BLaER1 treated with 17β-estradiol and CSF1 and Interleukin-3, amounts not matched to agents 10 nM and 100 nM (cell line): ENCODE measurements at regions not wholly inside any gene's neighbourhood (a gene's known extent, or its start where the extent isn't known, plus 50 kb on each side); places are given as distances from the start of the nearest gene placed in this dataset.

ENCODE experiments used
- H3K27ac ChIP-seq, 11 experiments: shearing (Covaris generic); formaldehyde crosslinking; 2 replicates each; pipeline ENCODE4 v1.8.1; 2022
- H3K27me3 ChIP-seq, 11 experiments: shearing (Covaris generic); formaldehyde crosslinking; 2 replicates each; pipeline ENCODE4 v1.8.1; 2022
- H3K36me3 ChIP-seq, 11 experiments: shearing (Covaris generic); formaldehyde crosslinking; 2 replicates each; pipeline ENCODE4 v1.8.1; 2022
- H3K4me1 ChIP-seq, 10 experiments: shearing (Covaris generic); formaldehyde crosslinking; 2 replicates each; pipeline ENCODE4 v1.8.1; 2022
- H3K4me2 ChIP-seq, 11 experiments: shearing (Covaris generic); formaldehyde crosslinking; 2 replicates each; pipeline ENCODE4 v1.8.1; 2022
- H3K4me3 ChIP-seq, 10 experiments: shearing (Covaris generic); formaldehyde crosslinking; 2 replicates each; pipeline ENCODE4 v1.8.1; 2022
- H3K9ac ChIP-seq, 11 experiments: shearing (Covaris generic); formaldehyde crosslinking; 2 replicates each; pipeline ENCODE4 v1.8.1; 2022
- H3K9me3 ChIP-seq, 11 experiments: shearing (Covaris generic); formaldehyde crosslinking; replicated peaks in 1 of 11; 2 replicates each; pipeline ENCODE4 v1.8.1; 2022
- H4K20me1 ChIP-seq, 11 experiments: shearing (Covaris generic); formaldehyde crosslinking; 2 replicates each; pipeline ENCODE4 v1.8.1; 2022
- Cebpa-rat ChIP-seq, 11 experiments: shearing (Covaris generic); IDR thresholded peaks; 2 replicates each; pipeline ENCODE4 v1.8.1; 2022

DNA sequence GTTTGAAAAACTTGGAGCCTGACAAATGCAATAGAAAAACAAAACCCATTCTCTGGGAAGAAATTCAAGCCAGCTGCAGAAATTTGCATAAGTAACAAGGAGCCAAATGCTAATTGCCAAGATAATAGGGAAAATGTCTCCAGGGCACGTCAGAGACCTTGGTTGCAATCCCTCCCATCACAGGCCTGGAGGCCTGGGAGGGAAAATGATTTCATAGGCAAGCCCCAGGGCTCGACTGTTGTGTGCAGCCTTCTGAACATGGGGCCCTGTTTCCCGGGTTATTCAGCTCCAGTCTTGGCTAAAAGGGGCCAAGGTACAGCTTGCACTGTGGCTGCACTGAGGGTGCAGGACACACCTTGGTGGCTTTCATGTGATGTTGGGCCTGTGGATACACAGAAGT, 760.4 kb upstream of the PABPC4L start:
- Histone ChIP-seq H3K27me3 (no peaks in the 10 kb centered on the region), H3K4me3 (no peak overlapping the region), H3K4me1 (no peaks in the 10 kb centered on the region), H3K4me2 (no peak overlapping the region), H4K20me1 (no peaks in the 10 kb centered on the region), H3K9ac (no peak overlapping the region), H3K36me3 (no peaks in the 10 kb centered on the region), H3K27ac (no peak overlapping the region), H3K9me3 (no peaks in the 10 kb centered on the region; a peak in 1 of 22 replicates)
- TF ChIP-seq Cebpa-rat (IDR thresholded peaks at IDR 0.05): no peak

DNA sequence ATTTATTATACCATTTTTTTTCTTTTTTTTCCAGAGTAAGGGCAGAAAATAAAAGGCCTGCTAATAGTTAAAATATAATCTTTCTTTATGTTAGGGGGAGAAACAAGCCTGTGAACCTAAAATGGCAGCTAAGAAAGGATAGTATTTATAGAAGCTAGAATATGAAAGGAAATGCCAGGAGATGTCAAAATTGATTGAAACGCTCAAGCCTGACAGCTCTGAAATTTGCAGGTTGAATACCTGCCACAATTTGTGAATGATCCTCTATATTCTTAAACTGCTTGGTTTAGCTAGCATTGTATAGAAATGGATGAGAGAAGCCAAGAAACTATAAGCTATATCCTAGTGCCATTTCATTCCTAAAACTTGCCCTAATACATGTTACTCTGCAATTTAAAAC, 757.3 kb upstream of the PABPC4L start:
- Histone ChIP-seq H3K4me1 (no peaks in the 10 kb centered on the region), H3K4me3 (no peak overlapping the region), H4K20me1 (no peaks in the 10 kb centered on the region)

DNA sequence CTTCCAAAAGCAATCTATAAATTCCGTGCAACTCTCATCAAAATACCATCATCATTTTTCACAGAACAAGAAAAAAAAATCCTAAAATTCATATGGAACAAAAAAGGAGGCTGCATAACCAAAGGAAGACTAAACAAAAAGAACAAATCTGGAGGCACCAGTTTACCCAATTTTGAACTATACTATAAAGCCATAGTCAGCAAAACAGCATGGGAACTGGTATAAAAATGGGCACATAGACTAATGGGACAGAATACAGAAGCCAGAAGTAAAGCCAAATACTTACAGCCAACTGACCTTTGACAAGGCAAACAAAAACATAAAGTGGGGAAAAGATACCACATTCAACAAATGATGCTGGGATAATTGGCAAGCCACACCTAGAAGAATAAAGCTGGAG, 753.5 kb upstream of the PABPC4L start:
- no peak overlapping the region for H3K4me3 ChIP-seq
- H3K9ac ChIP-seq: no peak overlapping the region
- H4K20me1 ChIP-seq: no peaks in the 10 kb centered on the region
- H3K4me1 ChIP-seq: no peaks in the 10 kb centered on the region
- TF ChIP-seq Cebpa-rat (IDR thresholded peaks at IDR 0.05): no peak
- no peaks in the 10 kb centered on the region for H3K36me3 ChIP-seq
- no peak overlapping the region for H3K27ac ChIP-seq
- H3K4me2 ChIP-seq: no peak overlapping the region
- H3K9me3 ChIP-seq: peaks cover 0 to 8% (median 7%) of the 10 kb centered on the region in 11 experiments; a peak in 8 of 22 replicates
- H3K27me3 ChIP-seq: no peaks in the 10 kb centered on the region

More for the DNA sequence above, 757.3 kb upstream of the PABPC4L start:
- Histone ChIP-seq H3K27me3 (no peaks in the 10 kb centered on the region), H3K27ac (no peak overlapping the region), H3K36me3 (no peaks in the 10 kb centered on the region), H3K9me3 (no peaks in the 10 kb centered on the region), H3K4me2 (no peak overlapping the region), H3K9ac (no peak overlapping the region)
- no peak for TF ChIP-seq Cebpa-rat (IDR thresholded peaks at IDR 0.05)

DNA sequence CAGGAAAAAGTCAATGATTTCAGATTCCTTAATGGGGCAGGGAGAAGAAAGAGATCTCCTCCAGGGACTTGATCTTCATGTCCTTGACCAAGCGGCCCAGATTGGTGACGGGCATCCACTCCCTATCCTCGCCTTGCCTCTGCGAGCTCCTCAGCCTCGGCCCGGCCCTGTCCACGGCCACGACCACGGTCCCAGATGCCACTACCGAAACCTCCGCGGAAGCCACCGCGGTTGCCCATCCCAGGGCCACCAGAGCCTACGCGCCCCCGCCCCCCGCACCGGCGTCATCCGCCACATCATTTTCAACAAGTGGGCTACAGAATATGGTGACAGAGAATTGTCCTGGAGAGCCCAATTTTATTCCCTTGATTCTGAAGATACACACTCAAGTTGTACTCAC, 751.2 kb upstream of the PABPC4L start:
- H3K27me3 ChIP-seq: no peaks in the 10 kb centered on the region
- no peak overlapping the region for H3K4me2 ChIP-seq
- no peak for TF ChIP-seq Cebpa-rat (IDR thresholded peaks at IDR 0.05)
- H3K9ac ChIP-seq: no peak overlapping the region
- H3K4me3 ChIP-seq: no peak overlapping the region
- H3K36me3 ChIP-seq: no peaks in the 10 kb centered on the region
- no peaks in the 10 kb centered on the region for H3K4me1 ChIP-seq
- peaks cover 0 to 15% (median 13%) of the 10 kb centered on the region in 11 experiments; a peak in 15 of 22 replicates for H3K9me3 ChIP-seq
- H4K20me1 ChIP-seq: no peaks in the 10 kb centered on the region
- no peak overlapping the region for H3K27ac ChIP-seq

DNA sequence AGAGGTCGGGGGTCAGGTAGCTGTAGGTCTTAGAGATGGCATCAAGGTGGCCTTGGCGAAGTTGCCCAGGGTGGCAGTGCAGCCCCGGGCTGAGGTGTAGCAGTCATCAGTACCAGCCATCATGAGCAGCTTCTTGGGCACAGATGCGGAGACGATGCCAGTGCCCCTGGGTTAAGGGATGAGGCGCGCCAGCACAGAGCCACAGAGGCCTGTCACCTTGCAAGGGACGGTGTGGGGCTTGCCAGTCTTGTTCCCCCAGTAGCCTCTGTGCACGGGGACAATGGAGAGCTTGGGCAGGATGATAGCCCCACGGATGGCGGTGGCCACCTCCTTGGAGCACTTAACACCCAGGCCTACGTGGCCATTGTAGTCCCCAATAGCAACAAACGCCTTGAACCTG, 750.7 kb upstream of the PABPC4L start:
- no peak for TF ChIP-seq Cebpa-rat (IDR thresholded peaks at IDR 0.05)
- no peak overlapping the region for H3K4me3 ChIP-seq
- no peak overlapping the region for H3K9ac ChIP-seq
- H3K27me3 ChIP-seq: no peaks in the 10 kb centered on the region
- H3K4me1 ChIP-seq: no peaks in the 10 kb centered on the region
- no peak overlapping the region for H3K4me2 ChIP-seq
- H3K27ac ChIP-seq: no peak overlapping the region
- H3K36me3 ChIP-seq: no peaks in the 10 kb centered on the region
- no peaks in the 10 kb centered on the region for H4K20me1 ChIP-seq
- peaks cover 0 to 18% (median 13%) of the 10 kb centered on the region in 11 experiments; a peak in 18 of 22 replicates for H3K9me3 ChIP-seq

DNA sequence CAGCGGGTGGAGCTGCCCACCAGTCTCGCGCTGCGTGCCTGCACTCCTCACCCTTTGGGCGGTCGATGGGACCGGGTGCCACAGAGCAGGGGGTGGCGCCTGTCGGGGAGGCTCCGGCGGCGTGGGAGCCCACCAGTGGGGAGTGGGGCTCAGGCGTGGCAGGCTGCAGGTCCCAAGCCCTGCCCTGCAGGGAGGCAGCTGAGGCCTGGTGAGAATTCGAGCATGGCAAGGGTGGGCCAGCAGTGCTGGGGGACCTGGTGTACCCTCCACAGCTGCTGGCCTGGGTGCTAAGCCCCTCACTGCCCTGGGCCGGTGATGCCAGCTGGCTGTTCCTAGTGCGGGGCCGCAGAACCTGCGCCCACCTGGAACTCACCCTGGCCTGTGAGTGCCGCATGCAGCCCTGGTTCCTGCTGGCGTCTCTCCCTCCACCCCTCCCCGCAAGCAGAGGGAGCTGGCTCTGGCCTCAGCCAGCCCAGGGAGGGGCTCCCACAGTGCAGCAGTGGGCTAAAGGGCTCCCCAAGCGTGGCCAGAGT, 746.6 kb upstream of the PABPC4L start:
- H3K36me3 ChIP-seq: no peaks in the 10 kb centered on the region
- H3K27me3 ChIP-seq: no peaks in the 10 kb centered on the region
- TF ChIP-seq Cebpa-rat (IDR thresholded peaks at IDR 0.05): no peak

DNA sequence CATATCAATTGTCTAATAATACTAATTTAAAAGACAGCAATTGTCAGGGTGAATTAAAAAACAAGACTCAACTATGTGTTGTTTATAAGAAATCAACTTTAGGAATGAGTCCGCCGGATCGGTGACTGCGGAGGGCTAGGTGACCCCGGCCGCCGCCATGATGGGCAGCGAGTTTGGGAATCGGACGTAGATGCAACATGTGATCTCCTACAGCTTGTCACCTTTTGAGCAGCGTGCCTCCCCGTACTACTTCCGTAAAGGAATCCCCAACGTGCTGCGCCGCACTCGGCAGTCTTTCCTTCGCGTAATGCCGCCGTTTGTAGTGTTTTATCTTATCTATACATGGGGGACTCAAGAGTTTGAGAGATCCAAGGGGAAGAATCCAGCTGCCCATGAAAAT, 742.5 kb upstream of the PABPC4L start:
- TF ChIP-seq Cebpa-rat (IDR thresholded peaks at IDR 0.05): no peak
- H3K9ac ChIP-seq: no peak overlapping the region
- H3K9me3 ChIP-seq: peaks cover 0 to 14% (median 7%) of the 10 kb centered on the region in 11 experiments; a peak in 13 of 22 replicates
- no peaks in the 10 kb centered on the region for H3K36me3 ChIP-seq
- no peak overlapping the region for H3K4me2 ChIP-seq
- no peak overlapping the region for H3K4me3 ChIP-seq
- H3K27me3 ChIP-seq: no peaks in the 10 kb centered on the region
- H3K4me1 ChIP-seq: no peaks in the 10 kb centered on the region
- no peak overlapping the region for H3K27ac ChIP-seq
- no peaks in the 10 kb centered on the region for H4K20me1 ChIP-seq

More for the DNA sequence above, 746.6 kb upstream of the PABPC4L start:
- Histone ChIP-seq H4K20me1 (no peaks in the 10 kb centered on the region), H3K4me1 (no peaks in the 10 kb centered on the region), H3K9me3 (peaks cover 0 to 21% (median 14%) of the 10 kb centered on the region in 11 experiments; a peak in 18 of 22 replicates), H3K4me2 (no peak overlapping the region), H3K4me3 (no peak overlapping the region), H3K27ac (no peak overlapping the region), H3K9ac (no peak overlapping the region)

DNA sequence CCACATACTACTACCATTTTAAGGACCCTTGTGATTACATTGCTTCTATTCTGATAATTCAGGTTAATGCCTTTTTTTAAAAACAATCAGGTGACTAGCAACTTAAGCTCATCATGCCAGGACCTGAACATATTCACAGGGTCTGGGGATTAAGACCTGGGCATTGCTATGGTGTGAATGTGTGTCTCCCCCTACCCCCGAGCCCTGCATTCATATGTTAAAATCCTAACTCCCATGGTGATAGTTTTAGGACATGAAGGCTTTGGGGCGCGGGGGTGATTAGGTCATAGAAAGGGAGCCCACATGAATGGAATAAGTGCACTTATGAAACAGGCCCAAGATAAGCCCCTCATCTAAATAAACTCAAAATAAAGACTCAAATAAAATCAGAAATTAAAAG, 734.4 kb upstream of the PABPC4L start:
- H3K4me1 ChIP-seq: no peaks in the 10 kb centered on the region

DNA sequence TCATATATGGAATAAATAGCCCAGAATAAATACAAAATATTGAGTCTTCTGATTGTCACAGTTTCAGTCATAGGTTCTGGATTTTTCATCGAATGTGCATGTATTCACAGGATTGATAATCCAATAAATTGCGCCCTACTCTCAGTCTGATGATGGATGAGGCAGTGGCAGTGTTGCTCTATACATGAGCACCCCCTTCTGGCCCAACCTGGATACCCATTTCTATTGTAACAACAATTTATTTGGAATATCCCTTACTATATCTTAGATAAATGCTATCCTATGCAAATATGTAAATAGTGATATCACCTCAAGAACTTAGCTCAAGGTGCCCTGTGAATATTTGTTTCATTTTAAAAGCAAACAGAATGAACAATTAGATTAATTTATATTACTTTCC, 733.7 kb upstream of the PABPC4L start:
- Histone ChIP-seq H3K4me2 (no peak overlapping the region), H3K9ac (no peak overlapping the region), H3K4me3 (no peak overlapping the region), H3K27me3 (no peaks in the 10 kb centered on the region), H3K9me3 (no peaks in the 10 kb centered on the region), H3K36me3 (no peaks in the 10 kb centered on the region), H4K20me1 (no peaks in the 10 kb centered on the region), H3K4me1 (no peaks in the 10 kb centered on the region), H3K27ac (no peak overlapping the region)
- TF ChIP-seq Cebpa-rat (IDR thresholded peaks at IDR 0.05): no peak

More for the DNA sequence above, 734.4 kb upstream of the PABPC4L start:
- H3K4me3 ChIP-seq: no peak overlapping the region
- TF ChIP-seq Cebpa-rat (IDR thresholded peaks at IDR 0.05): no peak
- no peak overlapping the region for H3K9ac ChIP-seq
- no peaks in the 10 kb centered on the region for H3K36me3 ChIP-seq
- H3K27ac ChIP-seq: no peak overlapping the region
- H3K27me3 ChIP-seq: no peaks in the 10 kb centered on the region
- no peak overlapping the region for H3K4me2 ChIP-seq
- H3K9me3 ChIP-seq: no peaks in the 10 kb centered on the region
- H4K20me1 ChIP-seq: no peaks in the 10 kb centered on the region

DNA sequence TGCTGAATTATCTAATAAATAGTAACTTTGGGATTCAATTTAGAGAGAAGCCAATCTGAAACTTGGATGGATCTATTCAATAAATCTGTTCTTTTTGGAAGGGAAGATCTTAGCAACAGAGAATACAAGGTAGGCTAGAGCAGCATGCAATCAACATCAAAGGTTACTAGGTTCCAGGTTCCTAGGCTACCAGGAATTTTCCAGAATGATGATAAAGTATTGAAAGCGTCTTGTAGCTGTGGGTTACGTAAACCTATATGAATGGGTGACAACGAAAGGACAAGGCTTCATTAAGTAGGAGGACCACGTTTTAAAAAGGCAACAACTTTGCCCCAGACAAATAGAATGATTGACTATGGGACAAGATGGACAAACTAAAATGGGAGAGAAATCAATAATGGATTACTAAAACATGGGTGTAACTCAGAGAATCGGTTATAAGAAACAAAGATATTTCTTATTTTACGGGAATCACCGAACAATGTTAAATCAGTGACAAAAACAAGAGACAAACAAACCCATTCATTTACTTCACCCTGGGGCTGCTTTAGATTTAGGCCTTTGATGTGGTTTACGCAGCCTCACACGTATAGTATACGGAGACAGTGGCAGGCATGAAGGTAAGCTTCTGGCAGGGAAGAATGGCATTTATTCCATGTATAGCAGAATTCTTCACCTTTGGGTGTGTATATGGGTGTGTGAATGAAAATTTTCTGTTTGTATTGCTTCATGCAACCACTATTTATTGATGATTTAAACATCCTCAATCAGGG, 732.6 kb upstream of the PABPC4L start:
- no peak for TF ChIP-seq Cebpa-rat (IDR thresholded peaks at IDR 0.05)

More for the DNA sequence above, 732.6 kb upstream of the PABPC4L start:
- Histone ChIP-seq H3K4me1 (no peaks in the 10 kb centered on the region), H4K20me1 (no peaks in the 10 kb centered on the region), H3K27ac (no peak overlapping the region), H3K9me3 (no peaks in the 10 kb centered on the region), H3K9ac (no peak overlapping the region), H3K27me3 (no peaks in the 10 kb centered on the region), H3K36me3 (no peaks in the 10 kb centered on the region), H3K4me3 (no peak overlapping the region), H3K4me2 (no peak overlapping the region)
